Upper lobe of left lung (tissue), 6 donors: ENCODE measurements at regions not wholly inside any gene's neighbourhood (a gene's known extent, or its start where the extent isn't known, plus 50 kb on each side); places are given as distances from the start of the nearest gene placed in this dataset.
"Not testable (repeated sequence)": the region's sequence is repeated elsewhere in the genome, so short reads cannot be mapped to it uniquely, and the experiment has no call there.

Source experiments
- ATAC-seq, 2 donors: fragments of 200-7000 bp; cut with Tn5 transposase; one replicate each; pipeline ENCODE4 v1.9.1; 2022; ENCODE audit warnings: mild to moderate bottlenecking in 2 of 2, moderate library complexity in 2 of 2; ENCODE audit not compliant: low FRiP score in 2 of 2
- DNase-seq, 2 donors: peaks; one replicate each; pipeline ENCODE4 v3.0.0-alpha.2; 2019 to 2020
- H3K27ac ChIP-seq, 4 donors: fragments of 200-600 bp; sonication (generic); one replicate each; pipeline ENCODE4 v1.5.1; 2016 to 2019
- H3K27me3 ChIP-seq, 4 donors: fragments of 200-600 bp; sonication (generic); one replicate each; pipeline ENCODE4 v1.5.1; 2017 to 2019
- H3K36me3 ChIP-seq, 4 donors: fragments of 200-600 bp; sonication (generic); one replicate each; pipeline ENCODE4 v1.5.1; 2016 to 2019
- H3K4me1 ChIP-seq, 4 donors: fragments of 200-600 bp; sonication (generic); one replicate each; pipeline ENCODE4 v1.5.1; 2018 to 2019
- H3K4me3 ChIP-seq, 4 donors: fragments of 200-600 bp; sonication (generic); one replicate each; pipeline ENCODE4 v1.5.1; 2017 to 2019; ENCODE audit warnings: mild to moderate bottlenecking in 2 of 4, moderate library complexity in 1 of 4
- H3K9me3 ChIP-seq, 4 donors: fragments of 200-600 bp; sonication (generic); one replicate each; pipeline ENCODE4 v1.5.1; 2018 to 2019
- EP300 ChIP-seq, 4 donors: sonication (generic); formaldehyde crosslinking; IDR thresholded peaks; one replicate each; pipeline ENCODE4 v1.5.1; 2017; ENCODE audit warnings: antibody characterized with exemption in 4 of 4, control low read depth in 2 of 4
- POLR2A ChIP-seq, 4 donors: fragments of 450-650 bp; IDR thresholded peaks; one replicate each; pipeline ENCODE4 v1.5.1; 2016 to 2017; ENCODE audit warnings: antibody characterized with exemption in 4 of 4, mild to moderate bottlenecking in 2 of 4
- POLR2AphosphoS5 ChIP-seq, 2 donors: sonication (generic); formaldehyde crosslinking; IDR thresholded peaks; one replicate each; pipeline ENCODE4 v1.5.1; 2017; ENCODE audit warnings: antibody characterized with exemption in 2 of 2
- WGBS, 2 donors: methylation state at CpG; one replicate each; pipeline ENCODE4 v1.1.5; 2017 to 2018; 5-methylcytosine and 5-hydroxymethylcytosine counted together
- TF ChIP-seq, protein P1 (sequence below), 6 experiments: fragments of 450-650 bp in 4 of 6; fragments of 200-600 bp in 2 of 6; sonication (generic) in 2 of 6; IDR thresholded peaks; one replicate each; pipeline ENCODE4 v1.5.1; 2016 to 2019; ENCODE audit warnings: antibody characterized with exemption in 6 of 6
- donor health status: DM: no; HTN: no; CAD: no; lungs with moderate emphysema.
- donor health status: DM: no; HTN: yes; CAD: no; lungs with severe emphysema.

DNA sequence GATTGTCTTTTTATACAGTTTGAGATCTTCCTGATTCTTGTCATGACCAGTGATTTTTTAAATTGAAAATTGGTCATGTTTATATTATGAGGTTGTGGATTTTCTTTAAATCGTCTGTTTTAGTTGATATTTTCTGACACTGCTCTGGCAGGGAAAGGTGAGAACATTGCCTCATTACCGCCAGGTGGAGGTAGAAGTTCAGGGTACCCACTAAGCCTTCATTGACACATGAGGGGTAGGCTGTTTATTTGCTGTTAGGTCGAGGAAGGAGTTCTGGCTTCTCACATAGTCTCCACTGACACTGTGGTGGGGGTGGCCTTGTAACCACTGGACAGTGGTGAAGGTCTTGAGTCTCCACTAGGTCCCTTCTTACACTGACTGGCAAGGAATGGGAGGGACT, 117.6 kb upstream of the GPR101 start:
- Histone ChIP-seq H3K9me3 (no peaks in the 10 kb centered on the region), H3K27me3 (no peaks in the 10 kb centered on the region), H3K4me3 (no peak overlapping the region), H3K27ac (no peak overlapping the region), H3K36me3 (no peaks in the 10 kb centered on the region), H3K4me1 (no peaks in the 10 kb centered on the region)
- TF ChIP-seq, protein P1, sequence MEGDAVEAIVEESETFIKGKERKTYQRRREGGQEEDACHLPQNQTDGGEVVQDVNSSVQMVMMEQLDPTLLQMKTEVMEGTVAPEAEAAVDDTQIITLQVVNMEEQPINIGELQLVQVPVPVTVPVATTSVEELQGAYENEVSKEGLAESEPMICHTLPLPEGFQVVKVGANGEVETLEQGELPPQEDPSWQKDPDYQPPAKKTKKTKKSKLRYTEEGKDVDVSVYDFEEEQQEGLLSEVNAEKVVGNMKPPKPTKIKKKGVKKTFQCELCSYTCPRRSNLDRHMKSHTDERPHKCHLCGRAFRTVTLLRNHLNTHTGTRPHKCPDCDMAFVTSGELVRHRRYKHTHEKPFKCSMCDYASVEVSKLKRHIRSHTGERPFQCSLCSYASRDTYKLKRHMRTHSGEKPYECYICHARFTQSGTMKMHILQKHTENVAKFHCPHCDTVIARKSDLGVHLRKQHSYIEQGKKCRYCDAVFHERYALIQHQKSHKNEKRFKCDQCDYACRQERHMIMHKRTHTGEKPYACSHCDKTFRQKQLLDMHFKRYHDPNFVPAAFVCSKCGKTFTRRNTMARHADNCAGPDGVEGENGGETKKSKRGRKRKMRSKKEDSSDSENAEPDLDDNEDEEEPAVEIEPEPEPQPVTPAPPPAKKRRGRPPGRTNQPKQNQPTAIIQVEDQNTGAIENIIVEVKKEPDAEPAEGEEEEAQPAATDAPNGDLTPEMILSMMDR (IDR thresholded peaks at IDR 0.05): no peak
- no peak for DNase-seq
- ATAC-seq: no peak
- WGBS, 2 donors: 17 to 21% methylated on average over 3 of the region's 3 CpGs

DNA sequence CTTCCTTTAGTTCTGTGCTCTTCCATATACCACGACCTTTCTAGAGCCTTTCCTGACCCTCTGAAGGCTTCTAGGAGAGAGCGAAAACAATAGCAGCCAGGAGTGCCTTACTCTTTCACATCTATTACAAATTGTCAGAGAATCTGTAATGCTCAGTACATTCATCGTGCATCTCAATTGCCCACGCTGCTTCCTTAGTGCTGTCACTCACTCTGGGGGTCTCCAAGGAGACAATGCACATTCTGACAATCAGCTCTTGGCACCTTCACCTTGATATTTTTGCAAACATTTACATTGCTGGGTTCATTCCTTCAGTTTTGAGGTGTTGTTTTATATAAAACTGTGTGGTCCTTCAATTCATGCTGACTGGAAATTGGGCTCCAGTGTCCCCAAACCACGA, 110.1 kb upstream of the GPR101 start:
- no peaks in the 10 kb centered on the region for H3K27me3 ChIP-seq
- no peaks in the 10 kb centered on the region for H3K4me1 ChIP-seq
- TF ChIP-seq, protein P1 (IDR thresholded peaks at IDR 0.05): no peak
- TF ChIP-seq POLR2A (IDR thresholded peaks at IDR 0.05) (no peak), POLR2AphosphoS5 (IDR thresholded peaks at IDR 0.05) (no peak), EP300 (IDR thresholded peaks at IDR 0.05) (no peak)
- H3K4me3 ChIP-seq: no peak overlapping the region
- ATAC-seq: no peak
- no peaks in the 10 kb centered on the region for H3K36me3 ChIP-seq
- H3K27ac ChIP-seq: no peak overlapping the region
- WGBS, 2 donors: 64 to 70% methylated on average over 5 of the region's 5 CpGs
- no peak for DNase-seq
- H3K9me3 ChIP-seq: no peaks in the 10 kb centered on the region

DNA sequence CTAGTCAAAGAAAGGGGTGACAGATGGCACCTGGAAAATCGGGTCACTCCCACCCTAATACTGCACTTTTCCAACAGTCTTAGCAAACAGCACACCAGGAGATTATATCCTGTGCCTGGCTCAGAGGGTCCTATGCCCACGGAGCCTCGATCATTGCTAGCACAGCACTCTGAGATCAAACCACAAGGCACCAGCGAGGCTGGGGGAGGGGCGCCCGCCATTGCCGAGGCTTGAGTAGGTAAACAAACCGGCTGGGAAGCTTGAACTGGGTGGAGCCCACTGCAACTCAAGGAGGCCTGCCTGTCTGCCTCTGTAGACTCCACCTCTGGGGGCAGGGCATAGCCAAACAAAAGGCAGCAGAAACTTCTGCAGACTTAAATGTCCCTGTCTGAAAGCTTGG, 88.9 kb upstream of the GPR101 start:
- ATAC-seq, H3K9me3 ChIP-seq, H3K4me1 ChIP-seq, H3K27me3 ChIP-seq, H3K27ac ChIP-seq, H3K4me3 ChIP-seq, H3K36me3 ChIP-seq: not testable (repeated sequence)
- 88% methylated on average over 8 of the region's 8 CpGs; no CpG with 5 or more reads in 1 of the 2 donors for WGBS, 2 donors
- peak in 1 of 2 donors; percentile 24 for DNase-seq

DNA sequence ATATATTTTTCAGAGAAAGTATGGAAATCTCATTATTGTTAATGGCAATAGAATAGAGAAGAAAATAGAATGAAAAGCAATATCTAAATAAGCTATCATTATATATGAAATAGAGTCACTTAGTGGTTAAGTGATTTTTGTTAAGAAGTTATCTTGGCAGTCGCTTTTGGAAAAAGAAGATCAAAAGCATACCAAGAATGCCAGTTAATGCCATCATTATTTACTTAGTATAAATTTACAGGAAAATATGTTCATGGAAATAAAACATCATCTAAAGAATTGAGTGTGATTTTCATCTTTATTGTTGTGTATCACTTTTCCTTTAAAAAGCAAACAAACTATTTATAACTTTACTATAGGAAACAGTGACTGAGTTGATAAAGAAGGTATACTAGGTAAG, 85.3 kb upstream of the GPR101 start:
- DNase-seq (no peak), ATAC-seq (no peak)
- H3K4me3 ChIP-seq: no peak overlapping the region
- WGBS, 2 donors: 28 to 46% methylated on average over 1 of the region's 1 CpG
- no peak overlapping the region for H3K27ac ChIP-seq
- no peaks in the 10 kb centered on the region for H3K27me3 ChIP-seq
- H3K4me1 ChIP-seq: no peaks in the 10 kb centered on the region
- no peaks in the 10 kb centered on the region for H3K36me3 ChIP-seq
- no peak for TF ChIP-seq POLR2AphosphoS5 (IDR thresholded peaks at IDR 0.05)
- no peak for TF ChIP-seq POLR2A (IDR thresholded peaks at IDR 0.05)
- no peak for TF ChIP-seq EP300 (IDR thresholded peaks at IDR 0.05)
- TF ChIP-seq, protein P1 (IDR thresholded peaks at IDR 0.05): no peak
- peaks cover 0 to 9% (median 0%) of the 10 kb centered on the region in 4 donors for H3K9me3 ChIP-seq

DNA sequence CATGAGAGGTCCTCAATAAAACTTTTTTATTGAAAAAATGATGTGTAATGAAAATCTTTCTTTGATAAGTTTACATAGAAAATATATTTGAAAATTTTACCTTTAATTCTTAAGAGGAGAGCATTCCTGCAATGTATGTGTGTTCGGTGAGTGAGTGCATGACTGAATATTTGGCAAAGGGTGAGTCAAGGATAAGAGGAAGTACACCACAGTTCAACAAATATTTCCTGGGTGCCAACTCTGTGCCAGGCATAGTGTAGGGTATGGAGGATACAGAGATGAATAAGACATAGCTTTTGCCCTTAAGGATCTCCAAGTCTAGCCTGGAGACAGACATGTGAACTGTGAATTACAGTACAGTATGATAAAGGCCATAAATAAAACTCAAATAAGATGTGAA, 84.7 kb upstream of the GPR101 start:
- ATAC-seq: no peak
- 58 to 76% methylated on average over 1 of the region's 1 CpG for WGBS, 2 donors

More for the DNA sequence above, 84.7 kb upstream of the GPR101 start:
- TF ChIP-seq POLR2AphosphoS5 (IDR thresholded peaks at IDR 0.05): no peak
- TF ChIP-seq, protein P1 (IDR thresholded peaks at IDR 0.05): no peak
- no peak overlapping the region for H3K4me3 ChIP-seq
- H3K27me3 ChIP-seq: no peaks in the 10 kb centered on the region
- peaks cover 0 to 9% (median 0%) of the 10 kb centered on the region in 4 donors for H3K9me3 ChIP-seq
- H3K36me3 ChIP-seq: no peaks in the 10 kb centered on the region
- no peak for DNase-seq
- no peaks in the 10 kb centered on the region for H3K4me1 ChIP-seq
- H3K27ac ChIP-seq: no peak overlapping the region
